Gastroesophageal sphincter (tissue), 3 donors: ENCODE measurements at regions not wholly inside any gene's neighbourhood (a gene's known extent, or its start where the extent isn't known, plus 50 kb on each side); places are given as distances from the start of the nearest gene placed in this dataset.

ENCODE experiments used
- CTCF ChIP-seq, 4 experiments: fragments of 200-600 bp in 2 of 4; fragments of 450-650 bp in 2 of 4; sonication (generic) in 1 of 4; IDR thresholded peaks; one replicate each; pipeline ENCODE4 v1.5.1; 2017 to 2019; ENCODE audit warnings: antibody characterized with exemption in 4 of 4, mild to moderate bottlenecking in 2 of 4, moderate library complexity in 2 of 4
- POLR2A ChIP-seq, 2 donors: fragments of 450-650 bp; IDR thresholded peaks; one replicate each; pipeline ENCODE4 v1.6.1; 2017; ENCODE audit warnings: antibody characterized with exemption in 2 of 2, mild to moderate bottlenecking in 2 of 2, moderate library complexity in 1 of 2

DNA sequence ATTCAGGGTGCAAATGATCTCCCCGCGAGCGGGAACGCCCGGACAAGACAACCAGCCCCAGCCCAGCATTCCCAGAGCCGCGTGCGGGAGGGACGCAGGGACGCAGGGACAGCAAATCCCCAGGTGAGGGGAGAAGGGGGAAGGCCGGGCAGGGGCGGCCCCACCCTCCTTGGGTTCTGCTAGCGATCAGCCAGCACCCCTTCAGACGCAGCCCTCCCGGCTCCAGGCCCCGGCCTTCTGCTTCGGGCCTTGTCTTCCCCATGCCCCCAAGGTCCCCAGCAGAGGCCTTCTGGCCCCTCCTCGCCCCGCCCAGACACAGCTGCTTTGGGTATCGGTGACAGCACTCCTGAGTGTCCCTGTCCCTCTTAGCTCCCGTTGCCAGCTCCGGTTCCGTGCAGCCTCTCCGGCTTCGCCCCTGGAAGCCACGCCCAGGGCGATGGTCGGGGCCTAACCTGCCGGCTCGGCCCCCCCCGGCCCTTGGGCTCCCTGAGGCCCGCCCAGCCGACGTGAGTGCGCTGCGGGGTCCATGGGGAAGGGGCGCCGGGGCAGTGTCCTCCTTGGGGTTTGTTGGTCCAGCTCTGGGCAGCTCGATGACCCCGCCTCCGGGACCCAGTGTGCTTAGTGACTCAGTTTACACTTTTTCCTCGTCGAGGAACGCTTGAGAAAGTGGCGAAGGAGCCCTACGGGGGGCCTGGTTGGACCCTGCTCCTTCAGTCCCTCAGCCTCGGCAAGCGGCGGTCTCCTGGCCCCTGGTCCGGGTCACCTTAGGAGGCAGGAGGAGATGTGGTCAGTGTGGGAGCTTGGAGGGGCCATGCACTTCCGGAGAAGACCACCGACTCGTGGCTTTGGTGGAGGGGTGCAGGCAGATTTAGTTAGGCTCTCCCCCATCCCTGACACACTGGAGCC, 50.5 kb upstream of the AMZ2 start:
- TF ChIP-seq CTCF (IDR thresholded peaks at IDR 0.05) (no peak), POLR2A (IDR thresholded peaks at IDR 0.05) (no peak)
